Osteocyte (in vitro differentiated cells): ENCODE measurements at regions not wholly inside any gene's neighbourhood (a gene's known extent, or its start where the extent isn't known, plus 50 kb on each side); places are given as distances from the start of the nearest gene placed in this dataset.

Source experiments
- DNase-seq: peaks from one replicate; pipeline ENCODE4 v3.0.0; 2021; ENCODE audit warnings: mixed read lengths; ENCODE audit not compliant: unreplicated experiment; ENCODE audit errors: extremely low spot score
- H3K27ac Mint-ChIP-seq: one replicate; pipeline ENCODE4 v1.8.0; 2021; ENCODE audit warnings: mild to moderate bottlenecking, mixed read lengths; ENCODE audit not compliant: unreplicated experiment
- H3K27me3 Mint-ChIP-seq: one replicate; pipeline ENCODE4 v1.8.0; 2021; ENCODE audit warnings: mixed read lengths; ENCODE audit not compliant: unreplicated experiment
- H3K36me3 Mint-ChIP-seq: one replicate; pipeline ENCODE4 v1.8.0; 2021; ENCODE audit warnings: mixed read lengths; ENCODE audit not compliant: unreplicated experiment
- H3K4me1 Mint-ChIP-seq: one replicate; pipeline ENCODE4 v1.8.0; 2021; ENCODE audit warnings: mixed read lengths; ENCODE audit not compliant: unreplicated experiment
- H3K4me3 Mint-ChIP-seq: one replicate; pipeline ENCODE4 v1.8.0; 2021; ENCODE audit warnings: mild to moderate bottlenecking, moderate library complexity, mixed read lengths; ENCODE audit not compliant: unreplicated experiment
- H3K9me3 Mint-ChIP-seq: one replicate; pipeline ENCODE4 v1.8.0; 2021; ENCODE audit warnings: mixed read lengths; ENCODE audit not compliant: unreplicated experiment
- TF ChIP-seq, protein P1 (sequence below): fragments of 200-600 bp; sonication (generic); IDR thresholded peaks from 2 replicates; pipeline ENCODE4 v1.5.0; 2021; ENCODE audit warnings: antibody characterized with exemption, mild to moderate bottlenecking, moderate library complexity

DNA sequence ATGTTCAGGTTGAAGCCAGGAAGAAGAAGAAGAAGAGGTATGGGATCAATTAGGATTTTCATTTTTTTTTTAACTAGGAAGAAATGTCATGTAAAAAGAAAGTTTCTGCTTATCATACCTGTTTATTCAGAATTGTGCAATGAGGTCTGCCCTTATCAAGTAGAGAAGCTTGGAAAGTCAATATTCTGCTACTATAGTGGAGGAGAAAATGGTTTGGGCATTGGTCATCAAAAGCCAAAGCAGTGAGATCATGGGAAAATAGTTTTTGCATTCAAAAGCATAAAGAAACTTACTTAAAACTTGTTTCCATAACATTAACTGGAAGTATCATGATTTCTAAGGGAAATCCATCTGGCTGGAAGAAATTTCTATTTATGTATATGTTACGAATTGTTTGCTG lies 1239.2 kb downstream of the NSUN3 start:
- peaks cover 6% of the 10 kb centered on the region for H3K9me3 Mint-ChIP-seq
- H3K4me1 Mint-ChIP-seq: peaks cover 32% of the 10 kb centered on the region
- DNase-seq: no peak
- no peak overlapping the region for H3K4me3 Mint-ChIP-seq
- no peaks in the 10 kb centered on the region for H3K36me3 Mint-ChIP-seq
- H3K27me3 Mint-ChIP-seq: no peaks in the 10 kb centered on the region
- peak overlapping the region; percentile 74 for H3K27ac Mint-ChIP-seq
- TF ChIP-seq, protein P1, sequence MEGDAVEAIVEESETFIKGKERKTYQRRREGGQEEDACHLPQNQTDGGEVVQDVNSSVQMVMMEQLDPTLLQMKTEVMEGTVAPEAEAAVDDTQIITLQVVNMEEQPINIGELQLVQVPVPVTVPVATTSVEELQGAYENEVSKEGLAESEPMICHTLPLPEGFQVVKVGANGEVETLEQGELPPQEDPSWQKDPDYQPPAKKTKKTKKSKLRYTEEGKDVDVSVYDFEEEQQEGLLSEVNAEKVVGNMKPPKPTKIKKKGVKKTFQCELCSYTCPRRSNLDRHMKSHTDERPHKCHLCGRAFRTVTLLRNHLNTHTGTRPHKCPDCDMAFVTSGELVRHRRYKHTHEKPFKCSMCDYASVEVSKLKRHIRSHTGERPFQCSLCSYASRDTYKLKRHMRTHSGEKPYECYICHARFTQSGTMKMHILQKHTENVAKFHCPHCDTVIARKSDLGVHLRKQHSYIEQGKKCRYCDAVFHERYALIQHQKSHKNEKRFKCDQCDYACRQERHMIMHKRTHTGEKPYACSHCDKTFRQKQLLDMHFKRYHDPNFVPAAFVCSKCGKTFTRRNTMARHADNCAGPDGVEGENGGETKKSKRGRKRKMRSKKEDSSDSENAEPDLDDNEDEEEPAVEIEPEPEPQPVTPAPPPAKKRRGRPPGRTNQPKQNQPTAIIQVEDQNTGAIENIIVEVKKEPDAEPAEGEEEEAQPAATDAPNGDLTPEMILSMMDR: no peak

DNA sequence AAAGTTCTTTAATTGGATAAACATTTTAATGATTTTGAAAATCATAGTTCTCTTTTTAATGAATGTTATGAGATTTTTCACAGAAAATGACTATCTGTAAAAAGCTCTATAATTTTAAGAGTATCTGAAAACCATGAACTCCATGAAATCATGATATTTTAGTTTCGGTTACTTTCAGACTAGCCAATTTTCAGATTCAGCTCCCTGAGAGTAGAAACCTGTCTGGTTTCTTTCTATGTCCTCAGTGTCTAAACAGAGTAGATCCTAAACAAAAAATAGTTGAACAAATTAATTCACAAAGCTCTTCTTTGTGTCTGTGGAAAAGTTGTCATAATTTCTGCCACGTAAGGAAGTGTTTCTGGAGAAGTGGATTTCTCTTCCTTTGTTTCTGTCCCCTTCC lies 1247.7 kb downstream of the NSUN3 start:
- Mint-ChIP-seq H3K4me1 (no peaks in the 10 kb centered on the region), H3K27ac (no peak overlapping the region), H3K27me3 (no peaks in the 10 kb centered on the region), H3K36me3 (no peaks in the 10 kb centered on the region), H3K9me3 (peaks cover 10% of the 10 kb centered on the region), H3K4me3 (no peak overlapping the region)
- DNase-seq: no peak
- TF ChIP-seq, protein P1: no peak

GRCh38 chr3:95311272-95311671 lies 1248.4 kb downstream of the NSUN3 start:
- DNase-seq: no peak
- no peak overlapping the region for H3K27ac Mint-ChIP-seq
- peaks cover 2% of the 10 kb centered on the region for H3K36me3 Mint-ChIP-seq
- H3K4me1 Mint-ChIP-seq: no peaks in the 10 kb centered on the region
- no peaks in the 10 kb centered on the region for H3K27me3 Mint-ChIP-seq
- TF ChIP-seq, protein P1: no peak
- no peak overlapping the region for H3K4me3 Mint-ChIP-seq
- peaks cover 15% of the 10 kb centered on the region for H3K9me3 Mint-ChIP-seq

- no peaks in the 10 kb centered on the region for H3K27me3 Mint-ChIP-seq
- H3K4me1 Mint-ChIP-seq: no peaks in the 10 kb centered on the region
- DNase-seq: no peak
- no peak overlapping the region for H3K4me3 Mint-ChIP-seq
- no peak overlapping the region for H3K27ac Mint-ChIP-seq
- H3K36me3 Mint-ChIP-seq: peaks cover 2% of the 10 kb centered on the region
- TF ChIP-seq, protein P1: no peak
- H3K9me3 Mint-ChIP-seq: peaks cover 15% of the 10 kb centered on the region
Observed at GRCh38 chr3:95312650-95313049, 1249.8 kb downstream of the NSUN3 start.

DNA sequence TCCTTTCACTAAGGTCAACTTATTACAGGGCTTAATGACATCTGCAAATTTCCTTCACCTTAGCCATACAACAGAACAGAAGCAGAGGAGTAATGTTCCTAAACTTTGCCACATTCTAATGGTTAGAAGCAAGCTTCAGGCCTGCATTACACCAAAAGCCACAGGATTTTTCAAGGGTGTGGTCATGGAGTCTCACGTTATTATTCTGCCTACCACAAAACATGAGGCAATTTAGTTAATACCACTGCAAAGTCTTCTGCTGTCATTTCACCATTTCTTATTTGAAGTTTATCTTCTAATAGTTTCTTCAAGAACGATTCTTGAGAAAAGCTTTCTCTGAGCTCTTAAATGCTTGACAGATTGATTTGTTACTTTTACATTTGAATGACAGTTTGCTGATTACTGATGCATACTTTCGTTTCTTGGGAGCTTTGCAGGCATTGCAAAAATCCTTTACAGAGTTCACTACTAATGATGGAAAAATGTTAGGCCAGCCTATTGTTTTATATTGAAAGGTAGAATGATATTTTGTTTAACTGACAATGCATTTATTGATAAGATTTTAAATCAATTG lies 1257.1 kb downstream of the NSUN3 start:
- Mint-ChIP-seq H3K4me3 (no peak overlapping the region), H3K36me3 (peaks cover 2% of the 10 kb centered on the region), H3K27me3 (no peaks in the 10 kb centered on the region), H3K27ac (peak overlapping the region; percentile 74), H3K9me3 (peaks cover 17% of the 10 kb centered on the region), H3K4me1 (peaks cover 16% of the 10 kb centered on the region)
- TF ChIP-seq, protein P1: no peak
- no peak for DNase-seq
